DMS153 treated with DMSO at 0.1 percent for 48 hours (cell line): ENCODE measurements at regions not wholly inside any gene's neighbourhood (a gene's known extent, or its start where the extent isn't known, plus 50 kb on each side); places are given as distances from the start of the nearest gene placed in this dataset.

Experiments used
- DNase-seq: peaks from one replicate; lab custom pipeline; 2025; ENCODE audit not compliant: unreplicated experiment; lab: John Stamatoyannopoulos, UW

- DNase-seq: no peak
Observed at GRCh38 chrX:45714866-45715265, 514.2 kb upstream of the DIPK2B start.

DNA sequence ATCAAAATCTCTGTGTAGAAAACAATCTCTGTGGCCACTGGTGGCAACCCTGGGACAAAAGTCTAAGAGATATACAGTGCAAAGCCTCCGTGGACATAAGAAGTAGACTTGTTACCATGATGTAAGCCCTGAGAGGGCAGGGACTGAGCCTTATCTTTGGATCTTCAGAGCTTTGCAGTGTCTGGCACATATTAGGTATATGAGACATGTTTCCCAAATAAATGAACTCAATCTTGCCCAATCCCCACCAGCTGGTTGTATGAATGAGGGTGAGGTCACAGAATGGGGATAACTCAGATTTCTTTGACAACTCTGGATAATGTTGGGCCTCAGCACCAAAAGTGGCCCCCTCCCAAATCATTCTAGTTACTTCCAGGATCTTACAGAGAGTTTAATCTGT lies 511.4 kb upstream of the DIPK2B start:
- DNase-seq: no peak

GRCh38 chrX:45711231-45711630 lies 510.6 kb upstream of the DIPK2B start:
- no peak for DNase-seq

DNA sequence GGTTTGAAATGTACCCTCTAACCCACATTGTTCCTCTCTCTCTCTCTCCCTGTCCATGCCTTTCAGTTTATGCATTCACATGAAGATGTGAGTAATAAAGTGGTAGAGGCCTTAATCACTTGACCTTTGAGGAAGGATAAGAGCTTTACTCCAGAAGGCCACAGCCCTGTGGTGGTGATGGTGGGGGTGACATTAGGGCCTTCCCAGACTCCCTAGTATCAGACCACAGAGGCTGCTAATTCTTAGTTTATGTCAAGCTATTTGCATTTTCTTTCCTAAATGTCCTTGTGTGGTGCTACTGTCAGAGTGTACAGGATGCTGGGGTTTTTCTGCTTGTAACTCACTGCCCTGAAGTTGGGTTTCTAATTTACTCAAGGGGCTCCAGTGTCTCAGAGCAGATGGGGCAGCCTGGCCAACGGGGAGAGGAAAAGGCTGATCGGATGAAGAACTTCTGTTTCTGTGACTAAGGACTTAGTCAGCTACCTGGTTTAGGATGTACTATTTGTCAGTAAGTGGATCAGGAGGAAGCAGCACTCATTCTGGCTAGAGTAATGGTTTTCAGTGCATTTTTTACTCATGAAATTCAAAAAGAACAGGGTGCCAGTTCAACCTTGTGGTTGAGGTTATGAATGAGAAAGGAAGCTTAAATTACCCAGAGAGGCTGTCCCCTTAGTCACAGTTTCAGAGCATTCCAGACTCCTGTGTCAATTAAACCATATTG lies 509.6 kb upstream of the DIPK2B start:
- DNase-seq: no peak

DNA sequence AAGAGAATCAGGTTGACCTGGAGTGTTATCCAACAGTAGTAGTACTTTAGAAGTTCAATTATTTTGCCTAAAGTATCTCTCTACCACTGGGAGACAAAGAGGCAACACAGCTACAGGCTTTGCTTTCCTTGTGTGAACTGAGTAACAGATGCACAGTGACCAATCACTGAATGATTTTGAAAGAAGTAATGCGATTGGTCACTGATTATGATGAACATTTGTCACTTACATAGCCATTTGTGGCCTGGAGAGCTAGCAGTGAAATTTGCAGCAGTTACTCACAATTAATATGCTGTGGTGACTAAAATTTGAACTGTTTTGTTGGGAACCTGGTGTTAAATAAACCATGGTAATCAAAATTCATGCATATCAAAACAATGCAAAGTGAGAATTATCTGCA lies 508.7 kb upstream of the DIPK2B start:
- no peak for DNase-seq

- no peak for DNase-seq
Observed at GRCh38 chrX:45699158-45699557, 498.5 kb upstream of the DIPK2B start.

DNA sequence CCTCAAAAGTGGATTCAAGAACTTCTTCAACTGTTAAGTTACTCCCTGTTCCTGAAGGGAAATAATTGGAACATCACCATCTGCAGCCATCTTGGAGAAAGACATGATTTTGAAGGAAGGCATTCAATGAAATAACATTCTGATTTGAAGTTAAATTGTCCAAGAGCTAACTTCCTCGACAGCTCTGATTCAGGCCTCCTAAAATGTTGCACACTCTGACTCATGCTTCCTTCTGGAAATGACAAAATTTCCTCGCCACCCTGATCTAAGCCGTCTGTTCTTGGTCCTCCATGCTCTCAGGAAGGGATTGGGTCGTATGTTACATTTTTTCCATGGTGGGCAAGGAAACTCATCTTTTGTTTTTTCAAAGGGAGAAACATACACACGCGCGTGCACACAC lies 496.9 kb upstream of the DIPK2B start:
- DNase-seq: no peak

- DNase-seq: no peak
Observed at GRCh38 chrX:45696736-45697135, 496.1 kb upstream of the DIPK2B start.

DNA sequence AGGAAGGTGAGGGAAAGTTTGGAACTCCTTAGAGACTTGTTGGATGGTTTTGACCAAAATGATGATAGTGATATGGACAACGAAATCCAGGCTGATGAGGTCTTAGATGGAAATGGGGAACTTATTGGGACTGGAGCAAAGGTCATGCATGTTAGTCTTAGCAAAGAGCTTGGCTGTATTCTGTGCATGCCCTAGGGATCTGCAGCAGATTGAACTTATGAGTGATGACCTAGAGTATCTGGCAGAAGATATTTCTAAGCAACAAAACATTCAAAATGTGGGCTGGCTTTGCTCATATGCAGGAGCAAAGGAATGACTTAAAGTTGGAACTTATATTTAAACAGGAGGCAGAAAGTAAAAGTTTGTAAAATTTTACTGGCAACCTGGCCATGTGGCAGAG lies 489.3 kb upstream of the DIPK2B start:
- DNase-seq: no peak

GRCh38 chrX:45683914-45684313 lies 483.2 kb upstream of the DIPK2B start:
- DNase-seq: no peak

DNA sequence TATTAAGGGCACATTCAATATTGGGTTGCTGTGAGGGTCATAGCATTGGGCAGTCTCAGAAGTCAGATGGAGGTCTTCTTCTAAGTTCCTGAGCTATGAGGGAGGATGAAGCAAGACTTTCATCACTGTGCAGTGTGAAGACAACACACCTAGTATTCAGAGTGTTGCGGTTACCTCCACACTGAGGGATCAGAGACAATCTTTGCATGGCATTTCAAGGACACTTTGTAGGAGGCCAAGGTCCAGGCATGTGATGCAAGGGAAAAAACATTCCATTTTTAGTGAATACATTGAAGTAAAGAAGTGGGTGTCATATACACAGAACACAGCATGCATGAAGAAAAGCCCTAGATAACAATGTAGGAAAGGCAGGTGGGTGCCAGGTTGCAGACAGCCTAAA lies 481.2 kb upstream of the DIPK2B start:
- DNase-seq: no peak

DNA sequence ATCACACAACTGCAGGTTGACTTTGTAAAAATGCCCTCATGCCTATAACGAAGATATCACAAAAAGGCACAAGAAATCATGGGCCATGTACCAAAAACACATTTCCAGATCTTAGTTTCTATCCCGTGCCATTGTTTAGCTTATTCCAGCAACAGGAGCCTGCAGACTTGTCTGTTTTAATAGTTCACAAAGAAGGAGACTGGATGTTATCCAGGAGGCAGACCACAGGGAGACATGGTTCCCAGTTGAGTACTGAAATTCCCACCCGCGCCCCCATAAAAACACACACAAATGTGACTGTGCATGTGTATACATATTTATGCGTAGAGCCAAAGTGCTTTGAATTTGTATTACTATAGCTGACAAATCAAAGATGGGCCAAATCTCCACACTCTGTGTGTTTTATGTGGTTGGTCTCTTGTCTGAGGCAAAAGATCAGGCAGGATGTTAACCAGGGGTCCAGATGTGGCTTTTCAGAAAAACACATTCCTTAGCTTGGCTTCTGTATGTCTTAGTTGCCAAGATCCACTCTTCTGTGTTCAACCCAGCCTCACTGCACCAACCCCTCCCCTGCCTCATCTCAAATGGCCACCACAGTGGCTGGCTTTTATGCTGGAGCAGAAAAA lies 469.2 kb upstream of the DIPK2B start:
- no peak for DNase-seq

GRCh38 chrX:45668686-45669443 lies 468.2 kb upstream of the DIPK2B start:
- no peak for DNase-seq

DNA sequence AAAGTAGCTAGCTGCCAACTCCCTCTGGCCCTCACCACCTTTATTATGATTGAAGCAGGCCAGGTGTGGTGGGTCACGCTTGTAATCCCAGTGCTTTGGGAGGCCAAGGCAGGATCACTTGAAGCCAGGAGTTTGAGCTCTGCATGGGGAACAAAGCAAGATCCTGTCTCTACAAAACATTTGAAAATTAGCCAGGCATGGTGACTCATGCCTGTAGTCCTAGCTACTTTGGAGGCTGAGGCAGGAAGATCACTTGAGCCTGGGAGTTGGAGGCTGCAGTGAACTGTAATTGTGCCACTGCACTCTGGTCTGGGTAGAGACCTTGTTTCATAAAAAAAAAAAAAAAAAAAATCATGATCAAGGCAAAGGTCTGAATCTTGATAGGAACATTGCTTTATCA lies 467.0 kb upstream of the DIPK2B start:
- no peak for DNase-seq

GRCh38 chrX:45664727-45665290 lies 464.1 kb upstream of the DIPK2B start:
- no peak for DNase-seq

GRCh38 chrX:45660477-45660876 lies 459.8 kb upstream of the DIPK2B start:
- no peak for DNase-seq

DNA sequence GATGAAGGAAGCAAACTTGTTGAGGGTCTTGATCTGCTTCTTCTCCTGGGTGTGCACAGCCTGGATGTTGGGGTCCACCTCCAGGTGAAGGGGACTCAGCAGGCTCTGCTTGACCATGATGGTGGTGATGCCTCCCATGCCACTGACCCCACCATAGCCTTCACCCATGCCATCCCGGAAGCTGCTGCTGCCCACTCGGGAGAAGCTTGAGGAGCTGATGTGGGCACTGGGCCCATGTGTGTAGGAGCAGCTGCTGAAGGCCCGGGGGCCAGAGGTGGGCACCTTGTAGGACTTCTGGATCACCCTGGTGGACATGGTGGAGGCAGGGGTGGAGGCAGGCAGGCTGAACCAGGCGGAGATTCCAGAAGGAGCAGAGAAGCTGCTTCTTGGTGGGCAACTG lies 432.7 kb upstream of the DIPK2B start:
- no peak for DNase-seq

- no peak for DNase-seq
Observed at GRCh38 chrX:45632506-45632905, 431.8 kb upstream of the DIPK2B start.

DNA sequence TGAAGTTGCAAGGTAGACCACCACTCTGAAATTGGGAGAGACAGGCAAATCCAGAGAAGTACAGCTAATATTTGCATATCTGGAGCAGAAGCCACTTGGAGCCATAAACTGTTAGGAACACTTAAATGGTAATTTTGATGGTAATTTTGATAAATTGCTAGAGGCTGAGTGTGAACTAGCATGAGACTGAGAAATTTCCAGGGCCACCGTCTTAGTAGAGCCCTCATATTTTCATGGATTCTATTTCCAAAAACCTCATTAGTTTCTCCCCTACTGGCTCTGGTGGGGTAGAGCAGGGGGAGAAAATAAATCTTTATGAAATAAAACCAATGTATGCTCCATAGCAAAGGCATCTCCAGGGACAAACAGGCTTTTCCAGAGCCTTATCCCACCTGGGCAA lies 429.4 kb upstream of the DIPK2B start:
- no peak for DNase-seq

- no peak for DNase-seq
Observed at GRCh38 chrX:45628041-45628440, 427.4 kb upstream of the DIPK2B start.

DNA sequence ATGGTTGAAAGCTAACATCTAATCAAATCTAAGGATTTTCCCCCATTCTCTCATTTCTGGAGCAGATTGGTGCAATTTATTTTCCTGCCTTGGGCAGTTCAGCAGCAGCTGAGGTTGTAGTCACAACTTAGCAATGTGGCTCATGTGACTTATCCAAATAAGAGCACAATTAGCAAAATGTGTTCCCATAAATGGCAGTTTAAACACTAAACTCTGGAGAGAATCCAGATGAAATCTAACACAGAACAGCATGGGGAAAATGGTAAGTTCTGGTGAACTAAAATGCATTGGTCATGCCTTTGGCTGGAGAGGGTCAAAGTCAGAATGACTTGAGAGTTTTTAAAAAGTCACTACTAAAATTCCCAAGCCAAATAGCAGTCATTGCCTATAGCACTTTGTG lies 422.6 kb upstream of the DIPK2B start:
- no peak for DNase-seq

DNA sequence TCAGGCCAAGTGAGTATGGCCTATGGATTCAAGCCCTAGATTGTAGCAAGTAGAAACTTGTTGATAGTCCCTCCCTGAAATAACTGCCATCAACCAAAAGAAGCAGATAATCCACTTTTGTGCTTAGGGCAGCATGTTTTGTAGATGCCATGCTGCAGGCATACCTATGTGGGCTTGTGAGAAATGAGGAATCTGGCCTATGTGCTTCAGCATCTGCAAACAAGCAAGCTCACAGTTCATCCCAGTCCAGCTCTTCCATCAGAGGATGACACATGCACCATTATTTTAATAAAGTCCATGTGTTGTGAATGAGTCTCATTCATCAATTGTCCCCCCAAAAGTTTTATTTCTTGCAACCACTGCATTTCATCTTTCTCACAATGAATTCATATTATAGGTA lies 421.9 kb upstream of the DIPK2B start:
- DNase-seq: no peak
